DND-41 (cell line): ENCODE measurements at regions not wholly inside any gene's neighbourhood (a gene's known extent, or its start where the extent isn't known, plus 50 kb on each side); places are given as distances from the start of the nearest gene placed in this dataset.

Source experiments
- EZH2 ChIP-seq: IDR thresholded peaks from 3 replicates; pipeline ENCODE4 v1.6.1; 2012; ENCODE audit warnings: borderline replicate concordance, low read depth, mild to moderate bottlenecking, moderate library complexity, low read length, inconsistent platforms; ENCODE audit not compliant: severe bottlenecking
- TF ChIP-seq, protein P1 (sequence below): IDR thresholded peaks from 2 replicates; pipeline ENCODE4 v1.5.1; 2012; ENCODE audit warnings: borderline replicate concordance, low read length, moderate library complexity, mild to moderate bottlenecking; ENCODE audit not compliant: poor library complexity, severe bottlenecking; ENCODE audit errors: extremely low read depth

DNA sequence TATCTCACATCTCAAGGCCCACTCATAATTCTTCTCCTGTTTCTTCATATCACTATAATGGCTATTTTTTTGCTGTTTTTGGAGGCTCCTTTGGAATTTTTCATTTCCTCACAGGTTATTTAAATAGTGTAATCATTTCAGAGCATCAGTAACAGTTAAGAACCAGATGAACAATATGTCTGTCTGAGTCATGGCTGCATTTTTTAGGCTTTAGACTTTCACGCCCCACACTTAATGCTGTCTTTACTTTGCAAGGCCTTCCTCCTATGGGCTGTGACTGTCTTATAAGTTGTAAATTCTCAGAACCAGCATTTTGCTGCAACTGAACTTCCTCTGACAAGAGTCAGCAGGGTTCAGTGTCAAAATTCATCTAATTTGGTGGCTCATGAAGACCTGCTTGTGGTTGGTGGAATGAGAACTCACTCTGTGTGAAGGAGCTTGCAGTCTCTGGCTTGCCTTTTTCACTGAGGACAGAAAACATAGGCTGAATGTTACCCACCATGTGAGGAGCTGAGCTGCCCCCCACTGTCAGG lies 56.1 kb upstream of the NLGN4Y start:
- TF ChIP-seq, protein P1, sequence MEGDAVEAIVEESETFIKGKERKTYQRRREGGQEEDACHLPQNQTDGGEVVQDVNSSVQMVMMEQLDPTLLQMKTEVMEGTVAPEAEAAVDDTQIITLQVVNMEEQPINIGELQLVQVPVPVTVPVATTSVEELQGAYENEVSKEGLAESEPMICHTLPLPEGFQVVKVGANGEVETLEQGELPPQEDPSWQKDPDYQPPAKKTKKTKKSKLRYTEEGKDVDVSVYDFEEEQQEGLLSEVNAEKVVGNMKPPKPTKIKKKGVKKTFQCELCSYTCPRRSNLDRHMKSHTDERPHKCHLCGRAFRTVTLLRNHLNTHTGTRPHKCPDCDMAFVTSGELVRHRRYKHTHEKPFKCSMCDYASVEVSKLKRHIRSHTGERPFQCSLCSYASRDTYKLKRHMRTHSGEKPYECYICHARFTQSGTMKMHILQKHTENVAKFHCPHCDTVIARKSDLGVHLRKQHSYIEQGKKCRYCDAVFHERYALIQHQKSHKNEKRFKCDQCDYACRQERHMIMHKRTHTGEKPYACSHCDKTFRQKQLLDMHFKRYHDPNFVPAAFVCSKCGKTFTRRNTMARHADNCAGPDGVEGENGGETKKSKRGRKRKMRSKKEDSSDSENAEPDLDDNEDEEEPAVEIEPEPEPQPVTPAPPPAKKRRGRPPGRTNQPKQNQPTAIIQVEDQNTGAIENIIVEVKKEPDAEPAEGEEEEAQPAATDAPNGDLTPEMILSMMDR, result no peak
- TF ChIP-seq EZH2, result no peak
